ENCODE measurements at regions not wholly inside any gene's neighbourhood (a gene's known extent, or its start where the extent isn't known, plus 50 kb on each side); places are given as distances from the start of the nearest gene placed in this dataset.

DNA sequence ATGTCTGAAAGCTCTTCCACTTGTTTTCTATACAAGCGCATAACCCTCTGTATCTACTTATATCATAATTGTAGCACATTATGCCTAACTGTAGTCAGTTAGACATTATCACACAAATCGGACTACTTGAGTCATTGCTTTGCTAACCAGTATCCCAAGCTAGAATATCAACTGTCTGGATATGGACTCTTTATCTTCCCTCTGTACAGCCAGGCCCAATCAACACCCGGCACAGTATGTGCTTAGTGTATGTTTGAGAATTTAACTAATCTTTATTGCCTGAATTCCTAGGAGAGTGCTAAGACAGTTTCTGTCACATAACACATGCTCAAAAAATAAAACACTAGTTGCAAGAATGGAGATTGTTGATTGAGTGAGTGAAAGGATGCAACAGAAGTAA, 211.2 kb downstream of the ARL4A start:
- no peak for TF ChIP-seq FOXM1 (IDR thresholded peaks at IDR 0.05; ENCODE audit: borderline replicate concordance, low read depth)
- TF ChIP-seq EGR1 (IDR thresholded peaks at IDR 0.05), result no peak
- no peak for TF ChIP-seq TCF12 (IDR thresholded peaks at IDR 0.05; ENCODE audit: low read depth)
- no peak for TF ChIP-seq ZBTB7A (IDR thresholded peaks at IDR 0.05; ENCODE audit: low read depth)
- TF ChIP-seq YY1 (IDR thresholded peaks at IDR 0.05; ENCODE audit: low read depth), result no peak
- no peak for TF ChIP-seq RAD21 (IDR thresholded peaks at IDR 0.05; ENCODE audit: low read depth)

DNA sequence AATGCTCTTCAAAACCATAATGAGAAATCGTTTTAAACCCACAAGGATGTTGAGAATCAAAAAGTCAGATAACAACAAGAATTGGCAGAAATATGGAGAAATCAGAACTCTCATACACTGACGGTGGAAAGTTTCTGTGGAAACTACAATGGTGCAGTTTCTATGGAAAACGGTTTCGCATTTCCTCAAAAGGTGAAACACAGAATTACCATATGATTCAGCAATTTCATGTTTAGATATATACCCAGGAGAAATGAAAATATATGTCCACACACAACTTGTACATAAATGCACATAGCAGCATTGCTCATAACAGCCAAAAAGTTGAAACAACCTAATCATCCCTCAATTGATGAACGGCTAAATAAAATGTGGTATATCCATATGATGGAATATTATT, 218.2 kb downstream of the ARL4A start:
- no peak for TF ChIP-seq TCF12 (IDR thresholded peaks at IDR 0.05; ENCODE audit: low read depth)

DNA sequence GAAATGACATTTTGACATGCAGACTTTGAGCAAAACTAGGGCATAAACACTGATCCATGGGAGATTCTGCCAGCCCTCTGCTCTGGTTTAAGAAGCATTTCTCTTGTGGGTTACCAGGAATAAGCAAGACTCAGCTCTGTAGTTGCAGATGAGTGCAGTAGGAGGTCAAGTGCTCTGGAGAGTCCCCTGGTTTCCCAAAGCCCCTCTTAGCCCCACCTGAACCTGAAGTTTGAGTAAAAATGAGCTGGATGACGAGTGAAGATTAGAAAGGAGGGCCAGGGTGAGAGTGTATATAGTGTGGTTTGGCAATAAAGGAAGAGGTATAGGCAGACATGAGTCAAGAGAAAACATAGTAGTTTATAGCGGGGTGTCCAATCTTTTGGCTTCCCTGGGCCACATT, 220.3 kb downstream of the ARL4A start:
- no peak for TF ChIP-seq NFIC (IDR thresholded peaks at IDR 0.05)
- TF ChIP-seq, protein P1, sequence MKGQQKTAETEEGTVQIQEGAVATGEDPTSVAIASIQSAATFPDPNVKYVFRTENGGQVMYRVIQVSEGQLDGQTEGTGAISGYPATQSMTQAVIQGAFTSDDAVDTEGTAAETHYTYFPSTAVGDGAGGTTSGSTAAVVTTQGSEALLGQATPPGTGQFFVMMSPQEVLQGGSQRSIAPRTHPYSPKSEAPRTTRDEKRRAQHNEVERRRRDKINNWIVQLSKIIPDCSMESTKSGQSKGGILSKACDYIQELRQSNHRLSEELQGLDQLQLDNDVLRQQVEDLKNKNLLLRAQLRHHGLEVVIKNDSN (IDR thresholded peaks at IDR 0.05), result no peak
- no peak for TF ChIP-seq TCF12 (IDR thresholded peaks at IDR 0.05; ENCODE audit: low read depth)
- TF ChIP-seq YY1 (IDR thresholded peaks at IDR 0.05; ENCODE audit: low read depth), result no peak

DNA sequence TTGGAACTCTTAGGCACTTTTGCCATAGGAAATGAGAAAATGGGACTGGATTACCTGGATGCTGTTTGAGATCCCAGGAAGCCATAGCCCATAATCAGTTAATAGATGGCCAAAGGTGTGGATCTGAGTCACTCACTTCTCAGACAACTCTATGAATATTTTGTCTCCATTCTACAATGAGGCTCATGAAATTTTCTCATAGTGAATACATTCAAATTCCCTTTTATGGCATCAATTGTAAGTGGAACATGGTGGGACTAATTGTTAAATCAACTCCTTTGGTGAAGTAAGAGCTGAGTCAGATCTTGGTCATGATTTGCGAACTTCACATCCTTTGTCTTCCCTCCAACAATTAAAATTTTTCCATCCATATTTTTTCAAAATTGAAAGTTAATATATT, 222.1 kb downstream of the ARL4A start:
- TF ChIP-seq EGR1 (IDR thresholded peaks at IDR 0.05), result no peak
- no peak for TF ChIP-seq NFIC (IDR thresholded peaks at IDR 0.05)
- TF ChIP-seq CEBPB (IDR thresholded peaks at IDR 0.05), result no peak
- TF ChIP-seq RAD21 (IDR thresholded peaks at IDR 0.05; ENCODE audit: low read depth), result no peak
- no peak for TF ChIP-seq CREB1 (IDR thresholded peaks at IDR 0.05; ENCODE audit: low read depth)
- TF ChIP-seq, protein P1 (IDR thresholded peaks at IDR 0.05), result no peak
- TF ChIP-seq FOXM1 (IDR thresholded peaks at IDR 0.05; ENCODE audit: borderline replicate concordance, low read depth), result no peak
- no peak for TF ChIP-seq TCF12 (IDR thresholded peaks at IDR 0.05; ENCODE audit: low read depth)
- TF ChIP-seq ZBTB7A (IDR thresholded peaks at IDR 0.05; ENCODE audit: low read depth), result no peak

DNA sequence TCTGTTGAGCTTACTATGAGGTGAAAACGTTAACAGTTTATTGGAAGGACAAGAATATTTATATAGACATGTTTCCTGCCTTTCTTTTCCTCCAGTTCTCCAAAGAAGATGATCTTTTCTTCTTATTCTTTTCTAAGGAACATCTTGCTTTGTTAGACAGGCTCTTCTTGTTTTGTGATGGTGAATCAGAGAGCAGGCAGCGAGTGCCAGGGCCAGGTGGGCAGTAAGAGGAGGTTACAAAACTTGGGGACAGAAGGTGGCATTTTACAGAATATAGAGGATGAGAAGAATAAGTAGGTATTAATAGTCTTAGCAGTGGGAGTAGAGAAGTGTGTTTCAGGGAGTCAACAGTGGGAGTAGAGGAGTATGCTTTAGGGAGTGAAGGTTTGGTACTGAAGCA, 223.6 kb downstream of the ARL4A start:
- TF ChIP-seq FOXM1 (IDR thresholded peaks at IDR 0.05; ENCODE audit: borderline replicate concordance, low read depth), result no peak
- TF ChIP-seq, protein P2, sequence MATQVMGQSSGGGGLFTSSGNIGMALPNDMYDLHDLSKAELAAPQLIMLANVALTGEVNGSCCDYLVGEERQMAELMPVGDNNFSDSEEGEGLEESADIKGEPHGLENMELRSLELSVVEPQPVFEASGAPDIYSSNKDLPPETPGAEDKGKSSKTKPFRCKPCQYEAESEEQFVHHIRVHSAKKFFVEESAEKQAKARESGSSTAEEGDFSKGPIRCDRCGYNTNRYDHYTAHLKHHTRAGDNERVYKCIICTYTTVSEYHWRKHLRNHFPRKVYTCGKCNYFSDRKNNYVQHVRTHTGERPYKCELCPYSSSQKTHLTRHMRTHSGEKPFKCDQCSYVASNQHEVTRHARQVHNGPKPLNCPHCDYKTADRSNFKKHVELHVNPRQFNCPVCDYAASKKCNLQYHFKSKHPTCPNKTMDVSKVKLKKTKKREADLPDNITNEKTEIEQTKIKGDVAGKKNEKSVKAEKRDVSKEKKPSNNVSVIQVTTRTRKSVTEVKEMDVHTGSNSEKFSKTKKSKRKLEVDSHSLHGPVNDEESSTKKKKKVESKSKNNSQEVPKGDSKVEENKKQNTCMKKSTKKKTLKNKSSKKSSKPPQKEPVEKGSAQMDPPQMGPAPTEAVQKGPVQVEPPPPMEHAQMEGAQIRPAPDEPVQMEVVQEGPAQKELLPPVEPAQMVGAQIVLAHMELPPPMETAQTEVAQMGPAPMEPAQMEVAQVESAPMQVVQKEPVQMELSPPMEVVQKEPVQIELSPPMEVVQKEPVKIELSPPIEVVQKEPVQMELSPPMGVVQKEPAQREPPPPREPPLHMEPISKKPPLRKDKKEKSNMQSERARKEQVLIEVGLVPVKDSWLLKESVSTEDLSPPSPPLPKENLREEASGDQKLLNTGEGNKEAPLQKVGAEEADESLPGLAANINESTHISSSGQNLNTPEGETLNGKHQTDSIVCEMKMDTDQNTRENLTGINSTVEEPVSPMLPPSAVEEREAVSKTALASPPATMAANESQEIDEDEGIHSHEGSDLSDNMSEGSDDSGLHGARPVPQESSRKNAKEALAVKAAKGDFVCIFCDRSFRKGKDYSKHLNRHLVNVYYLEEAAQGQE (IDR thresholded peaks at IDR 0.05; ENCODE audit: low read depth), result no peak

DNA sequence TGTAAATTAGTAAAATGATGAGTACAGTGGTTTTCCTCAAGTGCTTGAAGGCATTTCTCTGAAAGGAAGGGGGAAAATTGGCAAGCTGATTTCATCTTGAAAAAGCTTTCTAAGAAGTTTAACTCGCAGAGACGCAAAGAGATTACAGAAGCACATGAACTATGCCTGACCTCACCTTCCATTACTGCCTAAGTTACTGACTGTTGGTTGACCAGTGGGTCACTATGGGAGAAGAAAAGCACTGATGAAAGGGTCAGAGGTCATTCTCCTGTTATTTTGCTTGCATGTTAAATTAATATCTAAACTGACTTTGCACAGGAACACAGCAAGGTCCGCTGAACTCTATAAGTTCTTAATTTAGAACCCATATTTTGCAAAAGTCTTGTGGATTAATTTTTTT, 225.6 kb downstream of the ARL4A start:
- TF ChIP-seq EGR1 (IDR thresholded peaks at IDR 0.05) (no peak), TCF12 (IDR thresholded peaks at IDR 0.05; ENCODE audit: low read depth) (no peak), TEAD4 (IDR thresholded peaks at IDR 0.05) (no peak)
- TF ChIP-seq, protein P3, sequence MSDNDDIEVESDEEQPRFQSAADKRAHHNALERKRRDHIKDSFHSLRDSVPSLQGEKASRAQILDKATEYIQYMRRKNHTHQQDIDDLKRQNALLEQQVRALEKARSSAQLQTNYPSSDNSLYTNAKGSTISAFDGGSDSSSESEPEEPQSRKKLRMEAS (IDR thresholded peaks at IDR 0.05), result no peak

DNA sequence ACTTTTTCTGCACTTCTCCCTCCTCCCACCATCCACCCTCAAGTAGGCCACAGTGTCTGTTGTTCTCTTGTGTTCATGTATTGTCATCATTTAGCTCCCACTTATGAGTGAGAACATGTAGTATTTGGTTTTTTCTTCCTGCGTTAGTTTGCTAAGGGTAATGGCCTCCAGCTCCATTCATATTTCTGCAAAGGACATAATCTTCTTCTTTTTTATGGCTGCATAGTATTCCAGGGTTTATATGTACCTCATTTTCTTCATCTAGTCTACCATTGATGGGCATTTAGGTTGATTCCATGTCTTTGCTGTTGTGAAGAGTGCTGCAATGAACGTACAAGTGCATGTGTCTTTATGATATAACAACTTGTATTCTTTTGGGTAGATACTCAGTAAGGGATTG, 230.4 kb downstream of the ARL4A start:
- TF ChIP-seq, protein P3 (IDR thresholded peaks at IDR 0.05), result no peak
- no peak for TF ChIP-seq CREB1 (IDR thresholded peaks at IDR 0.05; ENCODE audit: low read depth)
- no peak for TF ChIP-seq EGR1 (IDR thresholded peaks at IDR 0.05)
- no peak for TF ChIP-seq RAD21 (IDR thresholded peaks at IDR 0.05; ENCODE audit: low read depth)
- TF ChIP-seq TCF12 (IDR thresholded peaks at IDR 0.05; ENCODE audit: low read depth), result no peak
- no peak for TF ChIP-seq TEAD4 (IDR thresholded peaks at IDR 0.05)
- no peak for TF ChIP-seq FOXM1 (IDR thresholded peaks at IDR 0.05; ENCODE audit: borderline replicate concordance, low read depth)
- no peak for TF ChIP-seq ZBTB7A (IDR thresholded peaks at IDR 0.05; ENCODE audit: low read depth)
- TF ChIP-seq, protein P2 (IDR thresholded peaks at IDR 0.05; ENCODE audit: low read depth), result no peak
- TF ChIP-seq NFIC (IDR thresholded peaks at IDR 0.05), result no peak
- no peak for TF ChIP-seq TAF1 (IDR thresholded peaks at IDR 0.05; ENCODE audit: low read depth)
